Inflammatory macrophage treated with lipopolysaccharide for 1 hour (primary cell): ENCODE measurements at regions not wholly inside any gene's neighbourhood (a gene's known extent, or its start where the extent isn't known, plus 50 kb on each side); places are given as distances from the start of the nearest gene placed in this dataset.

Experiments
- DNase-seq, 2 donors: peaks; one replicate each; pipeline ENCODE4 v3.0.0-alpha.2; 2020 to 2022

DNA sequence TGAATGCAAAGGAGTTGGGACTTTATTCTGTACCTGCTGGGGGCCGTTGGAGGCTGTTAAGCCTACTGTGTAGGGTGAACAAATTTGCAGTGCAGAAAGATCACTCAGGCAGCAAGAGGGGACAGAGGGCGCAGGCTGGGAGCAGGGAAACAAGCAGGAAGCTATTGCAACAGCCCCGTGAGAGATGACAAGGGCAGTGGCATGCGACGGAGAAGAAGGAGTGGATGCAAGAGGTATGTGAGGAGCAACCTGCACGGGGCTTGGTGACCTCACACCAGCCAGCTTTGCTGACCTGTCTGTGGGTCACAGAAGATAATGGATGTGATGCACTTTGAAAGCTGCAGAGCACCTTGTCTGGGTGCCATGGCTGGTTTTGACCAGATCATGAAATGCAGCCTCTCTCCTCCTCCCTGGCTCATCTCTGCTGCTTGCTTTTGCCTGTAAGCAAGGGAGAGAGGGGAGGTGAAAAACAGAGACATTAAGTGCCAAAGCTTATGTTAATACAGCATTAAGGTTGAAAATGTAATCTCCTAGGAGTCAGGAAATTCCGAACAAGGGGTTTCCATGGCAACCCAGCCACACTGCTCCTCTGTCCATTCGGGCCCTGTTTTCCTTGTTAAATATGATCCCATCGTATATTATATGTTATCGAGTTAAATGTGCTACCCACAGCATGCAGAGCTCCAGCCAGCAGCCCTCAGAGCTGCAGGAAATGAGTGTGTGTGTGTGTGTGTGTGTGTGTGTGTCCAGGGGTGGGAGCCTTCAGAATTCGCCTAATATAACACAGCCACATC, 314.3 kb upstream of the ZMIZ1 start:
- peak in 1 of 2 donors; percentile 34 for DNase-seq

DNA sequence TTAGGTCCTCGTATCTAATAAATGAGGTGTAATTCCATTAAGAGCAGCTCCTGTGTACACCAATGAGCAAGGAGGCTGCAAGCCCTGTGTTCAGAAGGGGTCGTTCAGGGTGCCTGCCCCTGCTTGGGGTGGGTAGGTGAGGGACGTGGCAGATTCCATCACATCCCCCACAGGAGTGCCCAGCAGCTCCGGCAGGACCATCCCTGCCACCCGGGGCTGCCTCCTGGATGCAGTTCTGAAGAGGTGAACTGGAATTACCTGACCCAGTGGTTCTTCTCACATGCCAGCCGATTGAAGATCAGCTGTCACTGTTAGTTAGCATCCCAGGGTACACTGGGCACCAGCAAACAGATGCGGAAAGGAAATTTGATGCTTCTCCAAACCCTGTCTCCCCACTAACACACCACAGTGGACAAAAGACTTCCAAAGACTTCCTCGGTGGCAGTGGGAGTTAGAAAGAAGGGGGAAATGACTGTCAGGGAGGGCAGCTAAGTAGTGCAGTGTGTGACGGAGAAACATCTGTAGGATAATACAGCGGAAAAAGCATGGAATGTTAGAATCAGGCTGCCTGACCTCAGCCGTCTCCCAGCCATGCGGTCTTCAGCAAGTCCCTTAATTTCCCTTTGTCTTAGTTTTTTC, 313.6 kb upstream of the ZMIZ1 start:
- no peak for DNase-seq

DNA sequence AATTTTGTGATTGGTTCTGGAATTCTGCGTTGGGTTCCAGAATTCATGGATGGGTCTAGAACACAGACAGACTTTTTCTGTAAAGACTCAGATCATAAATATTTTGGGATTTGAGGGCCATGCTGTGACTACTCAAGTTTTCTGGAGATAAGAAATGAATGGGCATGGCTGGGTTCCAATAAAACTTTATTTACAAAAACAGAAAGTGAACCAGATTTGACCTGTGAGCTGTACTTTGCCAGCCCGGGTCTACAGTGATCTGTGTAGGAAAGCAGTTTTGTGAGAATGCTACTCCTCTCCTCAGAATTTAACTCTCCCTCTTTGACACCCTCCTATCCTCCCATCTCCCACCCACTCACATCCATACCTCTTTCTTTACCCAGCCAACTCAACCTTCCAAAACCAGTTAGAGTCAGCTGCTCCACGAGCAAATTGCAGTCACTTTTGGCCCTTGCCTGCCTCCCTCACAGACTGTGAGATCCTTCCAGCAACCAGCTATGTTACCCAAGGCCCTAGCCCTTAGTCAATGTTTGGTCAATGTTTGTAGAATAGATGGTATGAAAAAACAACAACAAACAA, 312.8 kb upstream of the ZMIZ1 start:
- no peak for DNase-seq

DNA sequence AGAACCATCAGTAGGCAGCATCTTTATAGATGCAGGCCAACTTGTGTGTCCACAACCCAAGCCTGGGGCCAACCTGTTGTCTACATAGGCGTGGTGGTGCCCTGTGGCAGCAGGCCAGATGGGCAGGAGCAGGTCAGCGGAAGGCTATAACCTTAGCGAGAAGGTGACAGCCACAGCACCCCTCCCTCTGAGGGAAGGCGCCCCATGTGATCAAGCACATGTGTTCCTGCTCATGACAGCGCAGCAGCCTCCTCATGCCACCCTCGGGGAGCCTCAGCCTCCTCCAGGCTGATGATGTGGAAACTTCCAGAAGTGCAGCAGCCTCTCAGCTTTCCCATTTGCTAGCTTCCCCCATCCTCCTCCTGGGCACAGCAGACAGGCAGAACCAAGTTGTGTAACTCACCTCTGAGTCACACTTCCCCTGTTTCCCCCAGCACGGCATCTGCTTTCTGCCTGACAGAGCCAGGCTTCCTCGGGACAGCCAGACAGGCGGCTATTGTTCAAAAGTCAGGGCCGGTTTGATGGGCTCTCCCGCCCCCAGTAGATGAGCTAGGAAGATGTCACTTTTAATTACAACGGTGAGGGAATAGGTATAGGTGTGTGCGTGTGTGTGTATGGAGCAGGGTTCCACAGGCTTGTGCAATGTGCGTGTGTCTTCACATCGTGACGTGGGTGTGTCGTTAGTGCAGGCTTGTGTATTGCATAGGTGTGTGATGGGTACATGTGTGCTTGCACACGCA, 312.0 kb upstream of the ZMIZ1 start:
- DNase-seq, result peak; percentile 96 to 98

DNA sequence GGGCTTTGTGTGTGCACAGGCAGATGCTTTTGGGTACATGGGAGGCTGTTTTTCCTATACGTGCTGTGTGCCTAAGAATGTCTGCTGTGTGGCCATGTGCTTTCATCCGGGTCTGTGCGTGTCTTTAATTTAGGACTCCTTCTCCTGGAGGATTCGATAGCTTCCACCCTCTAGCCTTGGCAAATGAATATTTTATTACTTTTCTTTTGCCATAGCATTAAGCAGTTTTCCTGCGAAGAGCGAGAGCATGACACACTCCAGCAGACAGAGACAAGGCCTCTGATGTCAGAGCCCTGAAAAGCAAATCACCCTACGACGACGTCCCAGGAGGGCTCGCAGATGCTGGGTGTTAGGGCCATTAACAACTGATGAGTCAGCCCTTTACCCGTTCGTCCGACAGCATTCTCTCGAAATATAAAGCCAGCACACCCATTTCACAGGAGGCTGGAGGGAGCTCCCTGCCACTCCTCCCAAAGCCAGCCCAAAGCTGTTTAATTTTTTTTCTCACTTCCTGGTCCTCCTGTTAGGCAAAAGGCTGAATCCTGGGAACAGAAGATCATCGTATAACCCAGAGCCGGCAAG, 311.3 kb upstream of the ZMIZ1 start:
- DNase-seq, result no peak

DNA sequence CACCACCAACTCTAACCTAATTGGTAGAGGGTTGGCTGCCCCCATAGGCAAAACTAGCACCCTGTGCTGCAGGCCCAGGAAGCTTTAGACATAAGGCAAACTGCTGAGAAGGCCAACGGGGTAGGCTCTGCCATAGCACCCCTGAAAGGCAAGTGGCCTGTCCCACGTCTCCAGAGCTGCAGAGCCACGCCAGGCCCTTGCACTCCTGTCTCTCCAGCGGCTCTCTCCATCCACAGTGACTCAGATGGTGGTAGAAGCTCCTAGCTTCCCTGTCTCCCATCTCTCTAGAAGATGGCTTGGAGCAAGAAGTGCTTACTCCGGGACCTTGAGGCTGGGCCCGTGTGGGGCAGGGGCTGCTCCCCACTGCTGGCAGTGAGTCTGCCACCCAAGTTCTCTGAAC, 310.6 kb upstream of the ZMIZ1 start:
- DNase-seq, result no peak

DNA sequence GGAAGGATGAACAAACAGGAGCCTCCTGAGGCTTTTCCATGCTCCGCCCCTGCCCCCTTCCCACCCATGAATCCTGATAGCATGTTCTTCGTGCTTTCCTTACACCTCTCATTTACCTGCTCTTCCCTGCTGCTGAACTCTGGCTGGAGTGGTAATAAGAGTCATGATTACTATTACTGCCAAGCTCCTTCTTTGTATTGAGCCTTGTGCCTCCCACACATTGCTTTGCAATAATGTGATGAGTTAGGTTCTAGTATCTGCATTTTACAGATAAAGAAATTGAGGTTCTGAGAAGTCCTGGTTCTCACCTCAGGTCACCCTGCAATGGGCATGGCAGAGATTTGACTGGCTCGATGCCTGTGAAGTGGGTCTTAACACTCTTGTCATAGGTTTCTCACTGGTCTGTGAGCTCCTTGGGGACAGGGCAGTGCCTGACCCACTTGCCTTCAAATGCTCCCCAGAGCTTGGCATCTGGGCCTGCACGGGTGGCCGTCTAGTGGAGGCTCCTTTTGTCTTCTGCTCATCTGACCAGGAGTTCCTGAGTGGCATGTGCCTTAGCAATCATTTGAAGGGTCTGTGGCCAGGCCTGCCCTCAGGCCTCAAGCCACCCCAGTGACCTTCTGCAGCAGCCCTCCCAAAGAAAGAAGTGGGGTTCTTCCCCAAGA, 309.2 kb upstream of the ZMIZ1 start:
- peak in 1 of 2 donors; percentile 29 for DNase-seq

DNA sequence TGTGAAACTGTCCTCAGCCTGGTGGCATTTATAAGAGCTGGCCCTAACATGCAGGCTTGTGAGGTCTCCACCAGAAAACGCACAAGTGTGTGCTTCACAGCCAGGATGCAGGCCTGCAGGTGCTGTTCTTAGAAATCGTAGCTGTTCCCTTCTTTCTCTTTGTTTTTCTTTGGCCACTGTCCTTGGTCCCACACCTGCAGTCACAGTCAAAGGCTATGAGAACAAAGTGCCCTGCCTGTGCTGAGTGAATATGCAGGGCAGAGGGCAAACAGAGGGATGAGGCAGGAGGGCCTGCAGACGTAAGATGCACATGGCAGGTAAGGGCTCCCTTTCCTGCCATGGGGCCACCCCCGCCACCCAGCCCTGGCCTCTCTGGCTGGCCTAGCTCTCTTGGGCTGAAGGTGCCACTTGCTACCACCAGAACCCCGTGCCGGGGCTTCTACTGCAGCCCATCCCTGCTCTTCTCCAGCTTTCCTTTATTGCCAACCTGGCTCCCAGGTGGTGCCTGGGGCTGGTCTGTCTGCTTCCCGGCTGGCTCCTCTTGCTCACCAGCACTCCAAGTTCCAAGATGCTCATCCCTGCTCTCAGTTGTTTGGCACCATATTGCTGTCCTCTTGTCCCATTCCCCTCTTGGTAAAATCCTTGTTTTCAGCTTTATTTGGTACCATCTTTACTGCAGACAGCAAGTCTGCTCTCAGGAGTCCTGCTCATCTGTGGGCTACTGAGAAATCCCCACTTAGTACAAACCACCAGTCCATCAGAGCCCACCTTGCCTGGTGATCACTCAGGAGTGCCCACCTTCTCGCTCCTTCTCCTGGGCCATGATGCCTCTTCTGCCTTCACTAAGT, 308.1 kb upstream of the ZMIZ1 start:
- DNase-seq, result no peak

DNA sequence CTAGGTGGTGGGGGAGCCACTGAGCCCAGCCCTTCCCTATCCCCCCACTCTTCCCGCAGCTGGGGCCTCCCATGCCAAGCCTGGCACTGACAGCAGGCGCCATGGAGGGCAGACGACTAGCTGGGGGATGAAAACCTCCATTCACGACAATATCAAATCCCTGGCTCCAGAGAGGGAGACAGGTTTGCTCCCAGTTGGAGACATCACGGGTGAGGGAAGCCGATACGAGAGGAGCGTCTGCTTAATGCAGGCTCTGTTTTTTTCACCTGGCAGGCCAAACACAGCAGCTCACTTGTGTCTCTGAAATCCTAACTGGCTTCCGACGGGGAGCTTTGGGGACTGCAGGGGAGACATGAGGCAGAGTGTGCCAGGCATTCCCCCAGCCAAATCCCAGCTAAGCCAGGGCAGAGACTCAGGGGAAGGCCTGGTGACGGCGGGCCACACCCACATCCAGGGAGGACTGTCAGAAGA, 307.4 kb upstream of the ZMIZ1 start:
- peak in 1 of 2 donors; percentile 35 for DNase-seq

DNA sequence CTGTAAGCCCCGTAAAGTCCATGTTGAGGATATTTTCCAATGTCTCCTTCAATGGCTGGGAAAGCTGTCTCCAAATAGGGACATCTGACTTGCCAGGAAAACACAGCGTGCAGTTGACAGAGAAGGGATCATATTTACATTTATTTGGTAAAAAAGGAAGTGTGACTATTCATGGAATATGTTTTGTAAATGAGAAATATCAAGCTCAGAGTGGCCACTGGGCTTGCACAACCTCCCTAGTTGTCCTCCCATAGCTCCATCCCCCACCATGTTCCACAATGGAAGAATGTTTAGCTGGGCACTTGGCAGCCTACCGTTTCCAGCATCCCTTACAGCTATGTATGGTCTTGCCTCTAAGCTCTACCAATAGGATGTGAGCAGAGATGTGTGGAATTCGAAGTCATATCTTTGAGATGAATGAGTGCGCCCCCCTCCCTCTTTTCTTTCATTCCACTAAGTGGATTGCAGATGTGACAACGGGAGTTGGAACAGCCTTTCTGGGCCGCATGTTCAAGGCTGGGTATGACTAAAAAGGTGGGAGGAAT, 306.6 kb upstream of the ZMIZ1 start:
- DNase-seq, result peak; percentile 42 to 53

DNA sequence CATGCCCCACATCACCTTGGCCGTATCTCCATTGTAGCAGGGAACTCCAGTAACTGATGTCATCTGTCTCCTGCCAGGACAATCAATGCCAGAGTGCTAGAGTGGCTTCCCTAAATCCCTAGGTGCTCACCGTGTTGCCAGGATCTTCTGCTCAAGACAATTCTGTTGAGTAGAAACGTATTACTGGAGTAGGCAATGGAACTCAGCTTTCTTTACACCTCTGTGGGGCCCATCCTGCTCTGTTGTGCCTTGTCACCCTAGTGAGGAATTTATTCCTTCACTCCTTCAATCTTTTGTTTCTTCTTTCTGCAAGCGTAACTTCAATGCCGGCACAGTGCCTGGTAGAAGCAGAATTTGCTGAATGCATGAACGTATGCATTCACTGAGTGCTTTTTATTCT, 305.5 kb upstream of the ZMIZ1 start:
- DNase-seq, result no peak

DNA sequence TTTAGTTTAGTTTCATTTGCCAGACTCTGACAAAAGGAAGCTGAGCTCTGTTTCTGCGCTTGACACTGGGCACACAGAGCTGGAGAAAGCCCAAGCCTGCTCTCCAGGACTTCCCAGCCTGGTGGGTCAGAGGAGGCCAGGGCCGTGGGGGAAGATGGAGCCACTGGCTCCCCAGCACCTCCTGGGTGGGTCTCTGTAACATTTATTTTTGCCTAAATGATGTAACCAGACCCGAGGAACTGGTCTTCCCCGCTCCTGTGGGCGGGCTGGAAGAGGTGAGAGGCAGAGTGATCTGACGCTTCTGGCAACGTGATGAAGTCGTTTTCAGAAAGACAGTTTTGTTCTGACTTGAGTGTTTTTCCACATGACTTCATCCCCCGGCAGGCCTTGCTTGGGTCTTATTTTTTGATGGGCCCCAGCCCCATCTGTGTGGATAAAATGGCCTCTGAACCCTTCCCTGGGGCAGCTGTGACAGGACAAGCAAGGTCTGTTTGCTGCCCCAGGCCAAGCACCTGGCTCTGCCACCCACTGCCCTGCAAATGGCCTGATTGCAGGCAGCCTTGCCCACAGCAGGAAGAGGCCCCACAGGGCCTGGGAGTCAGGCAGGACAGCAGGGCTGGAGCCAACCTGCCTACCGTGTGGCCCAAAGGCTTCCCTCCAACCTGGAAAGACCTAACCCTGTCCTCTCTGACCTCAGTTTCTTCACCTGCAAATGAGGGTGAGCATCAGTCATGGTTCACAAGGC, 304.9 kb upstream of the ZMIZ1 start:
- peak; percentile 63 to 94 for DNase-seq

DNA sequence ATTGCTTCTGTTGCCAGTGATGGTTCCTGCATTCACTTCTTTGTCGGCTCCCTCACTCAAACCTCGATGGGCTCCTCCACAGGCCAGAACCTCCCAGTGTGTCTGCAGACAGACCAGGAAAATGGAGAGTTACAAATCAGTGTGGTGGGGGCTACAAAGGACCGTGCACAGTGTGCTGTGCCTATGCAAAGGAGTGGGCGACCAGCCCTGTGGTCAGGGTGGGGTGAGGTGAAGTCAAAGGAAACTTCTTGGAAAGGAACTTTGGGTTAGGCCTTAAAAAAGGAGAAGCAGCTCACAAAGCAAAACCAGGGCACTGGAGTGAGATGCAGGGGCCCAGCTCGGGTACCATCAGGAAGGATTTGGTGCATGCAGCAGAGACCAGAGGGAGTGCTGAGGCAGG, 304.3 kb upstream of the ZMIZ1 start:
- peak; percentile 41 to 44 for DNase-seq

DNA sequence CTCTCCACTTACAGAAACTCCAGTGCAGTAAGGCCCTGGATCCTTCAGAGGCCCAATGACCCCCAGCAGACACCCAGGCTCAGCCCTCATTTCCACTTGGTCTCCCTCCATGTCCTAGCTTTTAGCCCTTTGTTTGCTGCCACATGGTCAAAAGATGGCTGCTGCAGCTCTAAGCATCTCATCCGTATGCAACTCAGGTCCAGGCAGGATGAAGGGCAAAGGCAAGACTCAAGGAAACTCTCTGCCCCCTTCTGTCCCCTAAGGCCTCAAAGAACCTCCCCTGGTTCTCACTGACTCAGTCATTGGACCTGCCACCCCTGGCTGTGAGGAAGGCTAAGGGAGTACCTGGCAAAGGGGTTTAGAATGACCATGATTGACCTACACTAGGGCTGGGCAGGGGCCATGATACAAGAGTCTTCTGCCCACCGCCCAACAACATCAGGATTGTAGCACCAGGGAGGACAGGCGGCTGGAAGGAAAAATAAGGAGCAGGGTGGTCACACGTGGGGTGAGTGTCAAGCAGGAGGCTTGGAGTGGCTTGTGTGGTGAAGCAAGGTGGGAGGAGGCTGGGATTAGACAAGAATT, 303.8 kb upstream of the ZMIZ1 start:
- DNase-seq, result no peak

DNA sequence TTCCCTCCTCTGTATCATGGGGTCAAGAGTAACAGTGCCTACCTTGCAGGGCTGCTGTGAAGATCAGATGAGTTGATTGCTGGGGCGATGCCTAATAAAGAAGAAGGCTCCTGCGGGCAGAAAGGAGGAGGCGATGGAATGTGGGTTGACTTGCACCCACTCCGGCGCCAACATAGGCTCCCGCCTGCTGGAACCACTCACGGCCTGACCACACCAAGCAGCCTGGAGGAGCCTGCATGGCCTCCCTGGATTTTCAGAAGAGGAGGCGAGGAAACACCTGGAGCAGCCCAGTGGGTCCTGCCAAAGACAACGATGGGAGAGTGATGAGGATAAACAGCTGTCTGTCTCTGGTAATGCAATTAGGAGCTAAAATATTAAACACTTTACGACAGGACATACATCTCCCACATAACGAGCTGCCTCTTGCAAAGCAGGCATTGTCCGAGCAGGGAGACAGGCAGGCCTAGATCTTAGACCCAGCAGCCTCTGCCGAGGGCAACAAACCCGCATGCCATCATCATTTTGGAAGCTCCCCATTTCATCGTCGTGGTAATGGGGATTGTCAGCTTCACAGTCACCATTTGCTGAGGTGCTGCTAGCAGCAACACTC, 302.9 kb upstream of the ZMIZ1 start:
- DNase-seq, result no peak

DNA sequence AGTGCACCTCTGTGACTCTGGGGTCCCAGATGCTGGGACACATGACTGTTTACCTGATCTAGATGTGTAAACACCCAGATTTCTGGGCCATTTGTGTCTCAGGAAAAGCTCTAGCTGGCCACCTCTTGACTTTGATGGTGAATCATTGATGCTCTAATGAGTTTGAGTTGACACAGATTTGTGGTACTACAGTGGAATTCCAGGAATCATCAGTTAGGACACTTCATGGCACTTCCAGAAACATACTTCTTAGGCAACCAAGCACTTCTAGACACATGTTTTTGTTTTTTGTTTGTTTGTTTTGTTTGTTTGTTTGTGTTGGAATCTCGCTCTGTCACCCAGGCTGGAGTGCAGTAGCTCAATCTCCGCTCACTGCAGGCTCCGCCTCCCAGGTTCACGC, 302.2 kb upstream of the ZMIZ1 start:
- DNase-seq, result no peak

DNA sequence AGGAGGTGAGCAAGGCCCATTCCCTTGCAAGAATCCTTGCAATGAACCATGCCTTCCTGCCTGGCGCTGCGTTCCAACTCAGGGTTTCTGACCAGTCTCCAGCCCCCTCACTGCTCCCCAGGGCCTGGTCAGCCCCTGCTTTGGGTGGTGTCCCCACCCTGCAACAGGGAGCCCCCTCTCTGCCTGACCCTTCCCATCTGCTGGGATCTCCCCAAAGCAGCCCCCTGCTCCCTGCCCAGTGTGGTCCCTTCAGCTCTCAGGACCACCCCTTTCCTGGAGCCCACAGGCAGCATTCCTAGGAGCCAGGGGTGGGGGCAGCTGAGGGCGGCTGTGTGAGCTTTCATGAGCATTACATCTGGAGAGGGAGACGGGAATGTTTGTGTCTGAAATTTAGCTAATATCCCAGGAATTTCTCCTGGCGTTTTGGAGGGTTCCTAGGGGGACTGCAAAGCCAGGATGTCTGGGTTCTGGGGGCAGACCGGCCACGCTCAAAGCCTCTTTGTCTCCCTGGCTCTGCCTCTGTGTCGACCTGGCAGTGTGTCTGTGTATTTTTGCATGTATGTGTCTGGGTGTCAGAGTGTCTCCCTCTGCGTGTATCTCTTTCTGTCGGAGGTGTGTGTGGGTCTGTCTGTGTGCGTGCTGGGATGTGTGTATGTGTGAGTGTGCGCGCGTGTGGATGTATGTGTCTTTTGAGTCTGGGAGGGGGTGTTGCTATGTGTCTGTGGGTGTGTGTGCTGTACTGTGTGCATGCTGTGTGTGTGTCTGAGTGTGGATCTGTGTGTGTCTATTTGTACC, 300.5 kb upstream of the ZMIZ1 start:
- no peak for DNase-seq

DNA sequence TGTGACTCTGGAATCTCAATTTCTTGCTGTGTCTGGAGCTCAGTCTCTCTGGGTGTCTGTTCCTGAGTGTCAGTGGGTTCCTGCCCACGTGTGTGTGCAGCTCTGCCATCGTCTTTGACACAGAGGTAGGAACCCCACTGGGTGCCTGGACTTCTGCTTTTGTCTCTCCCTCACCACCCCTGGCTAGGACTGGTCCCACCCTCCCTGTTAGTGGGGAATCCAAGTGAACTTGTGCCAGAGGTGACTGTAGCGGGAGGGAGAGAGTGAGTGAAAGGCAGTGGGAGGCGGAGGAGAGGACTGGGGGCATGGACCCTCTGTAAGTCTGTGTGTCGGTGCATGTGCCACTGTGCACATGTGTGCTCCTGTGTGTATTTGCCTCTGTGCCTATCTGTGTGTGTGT, 299.9 kb upstream of the ZMIZ1 start:
- no peak for DNase-seq

DNA sequence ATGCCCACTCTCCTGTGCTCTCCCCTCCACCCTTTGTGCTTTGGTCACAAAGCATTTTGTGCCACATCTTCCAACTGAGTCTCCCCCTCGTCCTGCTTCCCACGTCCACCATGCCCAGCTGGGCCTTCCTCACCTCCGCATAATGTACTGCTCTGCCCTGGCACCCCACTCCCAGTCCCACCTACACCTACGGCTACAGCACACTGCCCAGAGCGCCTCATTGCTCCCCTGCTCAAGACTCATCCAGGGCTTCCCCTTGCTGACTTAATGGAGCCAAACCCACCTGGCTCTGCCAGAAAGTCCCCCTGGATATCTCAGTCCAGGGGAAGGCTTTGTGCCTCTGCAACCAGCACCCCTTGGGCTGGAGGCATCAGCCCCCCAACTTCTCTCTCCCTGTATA, 299.2 kb upstream of the ZMIZ1 start:
- no peak for DNase-seq
